CD4-positive, alpha-beta T cell treated with Interleukin-4 for 1 hour (primary cell): ENCODE measurements at regions not wholly inside any gene's neighbourhood (a gene's known extent, or its start where the extent isn't known, plus 50 kb on each side); places are given as distances from the start of the nearest gene placed in this dataset.

Experiments used
- DNase-seq, 2 donors: peaks; one replicate each; pipeline ENCODE4 v3.0.0-alpha.2; 2020 to 2022

- DNase-seq, result no peak
Observed at GRCh38 chr9:89888233-89888632, 283.4 kb downstream of the GADD45G start.

GRCh38 chr9:89888677-89889076 lies 283.9 kb downstream of the GADD45G start:
- no peak for DNase-seq

DNA sequence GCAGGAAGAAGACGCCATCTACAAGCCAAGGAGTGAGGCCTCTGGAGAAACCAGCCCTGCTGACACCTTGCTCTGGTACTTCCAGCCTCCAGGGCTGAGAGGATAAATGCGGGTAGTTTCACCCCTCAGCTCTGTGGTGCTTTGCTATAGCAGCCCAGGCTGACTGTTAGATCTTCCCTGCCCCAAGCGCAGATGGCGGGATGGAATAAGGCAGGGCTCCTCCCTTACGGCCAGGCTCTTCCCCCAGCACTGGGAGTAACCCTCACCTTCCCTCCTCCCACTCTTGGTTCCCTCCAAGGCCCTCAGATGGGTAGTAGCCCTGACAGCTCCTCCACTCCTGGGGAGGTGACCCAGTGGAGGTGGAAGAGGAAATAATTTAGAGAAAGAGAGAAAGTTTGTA lies 285.1 kb downstream of the GADD45G start:
- no peak for DNase-seq

GRCh38 chr9:89890326-89890980 lies 285.6 kb downstream of the GADD45G start:
- DNase-seq, result no peak

- no peak for DNase-seq
Observed at GRCh38 chr9:89891221-89891590, 286.4 kb downstream of the GADD45G start.

GRCh38 chr9:89891591-89892304 lies 286.9 kb downstream of the GADD45G start:
- no peak for DNase-seq

DNA sequence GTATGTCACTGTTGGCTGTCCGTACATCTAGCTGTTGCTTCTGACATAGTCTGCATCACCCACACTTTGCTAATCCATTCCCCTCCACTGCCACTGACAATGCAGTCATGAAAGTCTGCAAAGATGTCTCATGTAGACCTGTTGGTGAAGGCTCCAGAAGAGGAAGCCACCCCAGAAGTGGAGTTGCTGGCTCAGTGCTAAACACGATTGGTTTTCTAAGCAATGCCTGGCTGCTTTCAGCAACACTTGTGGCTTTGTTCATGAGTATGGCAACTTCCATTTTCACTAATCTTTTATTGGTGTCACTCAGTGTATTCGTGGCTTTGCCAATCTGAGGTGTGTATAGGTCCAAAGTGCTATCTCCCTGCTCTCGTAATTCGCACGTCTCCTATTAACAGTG lies 288.1 kb downstream of the GADD45G start:
- DNase-seq, result no peak

- DNase-seq, result no peak
Observed at GRCh38 chr9:89893886-89894285, 289.1 kb downstream of the GADD45G start.

GRCh38 chr9:89896806-89897340 lies 292.1 kb downstream of the GADD45G start:
- no peak for DNase-seq

DNA sequence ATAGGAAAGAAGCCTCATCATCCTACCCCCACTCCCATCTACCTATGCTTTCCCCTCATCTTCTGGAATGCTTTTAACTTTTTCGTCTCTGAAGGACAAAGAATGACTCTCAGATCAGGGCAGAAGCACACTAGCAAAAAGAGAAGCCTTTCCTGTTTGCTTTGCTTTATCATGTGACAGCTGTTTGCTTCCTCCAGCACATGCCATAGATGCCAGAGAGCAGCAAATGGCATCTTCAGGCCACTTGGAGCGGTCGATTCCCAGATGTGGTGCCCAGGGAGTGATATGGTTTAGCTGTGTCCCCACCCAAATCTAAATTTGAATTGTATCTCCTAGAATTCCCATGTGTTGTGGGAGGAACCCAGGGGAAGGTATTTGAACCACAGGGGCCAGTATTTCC lies 294.8 kb downstream of the GADD45G start:
- DNase-seq, result no peak

GRCh38 chr9:89901920-89902319 lies 297.1 kb downstream of the GADD45G start:
- no peak for DNase-seq

DNA sequence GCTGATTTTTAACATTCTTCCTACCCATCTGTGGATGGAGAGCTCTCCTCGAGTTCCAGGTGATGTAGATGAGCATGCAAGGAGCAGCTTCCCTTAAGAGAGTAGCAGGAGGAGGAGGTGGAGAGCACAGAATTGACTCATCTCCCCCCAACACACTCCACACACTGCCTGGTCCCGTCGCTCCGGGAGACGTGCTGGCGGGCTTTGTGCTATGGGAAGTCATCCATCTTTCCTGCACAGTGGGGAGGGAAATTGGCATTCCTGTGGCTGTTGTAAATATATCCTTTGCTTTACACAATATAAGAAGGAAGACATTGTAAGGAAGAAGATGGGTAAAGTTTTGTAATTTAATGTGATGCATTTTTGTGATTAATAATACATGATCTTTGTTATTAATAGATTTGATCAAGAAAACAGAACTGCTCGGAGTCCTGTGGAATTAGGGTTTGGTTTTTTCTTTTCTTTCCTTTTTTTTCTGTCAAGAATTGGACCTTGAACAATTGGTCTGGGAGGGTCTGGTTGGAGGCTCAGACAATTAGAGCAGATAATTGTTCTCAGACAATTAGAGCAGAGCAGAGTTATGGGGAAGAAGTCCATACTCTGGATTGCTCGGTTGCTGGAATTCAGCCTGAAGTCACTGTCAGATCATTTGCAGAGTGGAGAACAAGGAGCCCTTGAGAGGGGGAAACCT lies 297.8 kb downstream of the GADD45G start:
- no peak for DNase-seq

DNA sequence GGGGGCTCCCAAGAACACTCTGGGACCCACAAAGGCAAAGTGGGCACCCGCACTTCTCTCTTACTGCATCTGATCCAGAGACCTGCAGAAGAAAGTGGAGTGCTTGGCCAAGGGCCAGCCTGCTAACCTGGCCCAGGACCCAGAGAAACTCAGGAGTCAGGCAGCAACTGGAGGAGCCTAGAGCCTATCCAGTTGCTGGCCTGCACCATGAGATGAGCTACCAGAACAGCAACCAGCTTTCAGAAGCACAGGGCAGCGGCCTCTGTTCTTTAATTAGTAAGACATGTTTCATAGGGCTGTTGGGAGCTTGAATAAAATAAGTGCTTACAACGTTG lies 298.3 kb downstream of the GADD45G start:
- no peak for DNase-seq

GRCh38 chr9:89905606-89906338 lies 301.0 kb downstream of the GADD45G start:
- no peak for DNase-seq

GRCh38 chr9:89911721-89912604 lies 307.2 kb downstream of the GADD45G start:
- DNase-seq, result no peak

DNA sequence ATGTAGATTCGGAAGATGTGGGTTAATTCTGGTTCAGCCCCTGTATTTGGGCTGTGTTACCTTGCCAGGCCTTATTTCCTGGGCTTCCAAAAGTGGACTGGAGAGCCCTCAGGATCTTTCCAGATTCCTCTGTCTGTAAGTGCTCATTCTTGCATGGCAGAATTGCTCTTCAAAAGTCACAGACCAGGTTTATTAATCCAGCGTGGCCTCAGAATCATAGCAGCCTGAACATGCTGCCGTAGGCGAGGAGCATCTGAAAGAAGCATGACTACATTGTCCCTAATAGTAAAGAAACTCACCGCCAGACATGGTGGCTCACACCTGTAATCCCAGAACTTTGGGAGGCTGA lies 307.8 kb downstream of the GADD45G start:
- DNase-seq, result no peak

DNA sequence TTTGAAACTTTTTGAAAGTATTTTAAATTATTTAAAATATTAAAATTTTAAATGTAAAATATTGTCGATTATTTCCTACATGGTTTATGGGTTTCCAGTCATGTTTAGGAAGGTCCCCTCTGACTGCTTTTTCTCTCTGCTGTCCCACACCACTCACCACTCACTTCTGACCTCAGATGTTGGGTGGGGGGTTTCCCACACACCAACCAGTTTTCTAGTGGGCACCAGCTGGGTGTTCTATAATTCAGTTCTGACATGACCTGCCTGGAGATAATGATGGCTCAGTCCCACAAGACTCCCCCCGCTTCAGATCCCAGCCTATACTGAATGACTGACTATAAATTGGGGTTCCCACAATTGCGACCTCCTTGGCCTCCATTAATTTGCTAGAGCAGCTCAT lies 310.4 kb downstream of the GADD45G start:
- no peak for DNase-seq

DNA sequence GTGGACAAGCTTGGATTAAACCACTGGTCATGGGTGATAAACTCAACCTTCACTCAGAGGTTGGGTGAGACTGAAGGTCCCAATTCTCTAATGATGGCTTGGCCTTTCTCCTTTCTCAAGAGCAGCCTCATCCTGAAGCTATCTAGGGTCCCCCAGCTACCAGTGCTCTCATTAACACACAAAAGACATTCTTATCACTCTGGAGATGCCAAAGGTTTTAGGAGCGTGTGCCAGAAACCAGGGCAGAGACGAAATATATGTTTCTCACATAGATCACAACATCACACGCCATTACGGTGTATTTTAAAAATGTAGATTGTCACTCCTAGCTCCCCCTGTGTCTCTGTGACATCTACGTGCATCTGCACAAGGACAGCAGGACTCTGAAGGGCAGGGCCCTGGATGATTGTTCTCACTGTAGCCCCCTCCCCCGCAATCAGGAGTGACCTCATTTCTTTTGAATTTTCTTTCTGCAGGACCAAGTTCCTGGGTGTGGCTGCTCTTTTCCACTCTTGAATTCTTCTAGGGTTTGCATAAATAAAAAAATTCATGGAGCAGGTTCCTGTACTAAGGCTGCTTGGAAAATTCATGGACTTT lies 311.3 kb downstream of the GADD45G start:
- no peak for DNase-seq

DNA sequence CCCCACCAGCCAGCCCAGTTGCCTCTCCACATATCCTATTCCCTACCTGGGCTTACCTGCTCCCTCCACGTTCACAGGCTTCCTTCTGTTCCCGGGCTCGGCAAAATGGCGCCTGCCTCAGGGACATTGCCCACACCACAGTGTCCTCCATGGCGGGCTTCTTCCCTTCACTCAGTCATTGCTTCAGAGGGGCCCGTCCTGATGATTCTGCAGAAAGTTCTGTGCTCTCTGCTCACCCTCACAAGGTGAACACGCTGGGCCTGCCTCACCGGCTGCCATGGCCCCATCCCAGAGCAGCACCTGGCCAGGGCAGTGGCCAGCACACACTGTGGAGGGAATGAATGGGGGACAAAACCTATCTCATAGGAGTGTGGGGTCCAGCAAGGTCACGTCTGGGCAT lies 313.0 kb downstream of the GADD45G start:
- no peak for DNase-seq

- DNase-seq, result peak; percentile 36 to 39
Observed at GRCh38 chr9:89919171-89919681, 314.4 kb downstream of the GADD45G start.

DNA sequence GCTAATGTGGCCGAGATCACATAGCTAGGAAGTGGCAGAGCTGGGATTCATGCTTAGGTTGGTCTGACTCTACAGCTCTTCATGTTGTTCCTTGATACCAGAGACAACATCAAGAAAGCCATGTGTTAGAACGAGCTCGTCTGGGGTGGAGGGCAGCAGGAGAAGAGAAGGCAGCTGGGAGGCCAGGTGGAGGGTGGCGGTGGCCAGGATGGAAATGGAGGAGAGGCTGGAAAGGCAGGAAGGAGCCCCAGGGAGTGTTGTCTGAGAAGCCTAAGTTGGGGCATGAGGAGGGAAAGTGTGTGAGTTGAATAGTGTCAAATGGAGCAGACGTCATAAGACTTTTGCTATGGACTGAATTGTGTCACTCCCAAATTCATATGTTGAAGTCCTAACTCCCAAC lies 315.3 kb downstream of the GADD45G start:
- DNase-seq, result no peak

GRCh38 chr9:89920951-89921350 lies 316.1 kb downstream of the GADD45G start:
- no peak for DNase-seq
